ENCODE measurements at regions not wholly inside any gene's neighbourhood (a gene's known extent, or its start where the extent isn't known, plus 50 kb on each side); places are given as distances from the start of the nearest gene placed in this dataset.
A peak's percentile ranks its signal among the peaks of the same experiment; 100 is the strongest.

- WGBS (ENCODE audit: extremely low coverage, insufficient coverage, low lambda C conversion rate), result no CpG with 5 or more reads among the region's 1 CpG
- peak; percentile 20 for DNase-seq
Measured at GRCh38 chr3:168611826-168612225, 516.1 kb upstream of the GOLIM4 start.

GRCh38 chr3:168608926-168609325 lies 513.2 kb upstream of the GOLIM4 start:
- no peak overlapping the region for H3K27ac ChIP-seq (ENCODE audit: low read depth, low read length)
- H2BK5ac ChIP-seq (ENCODE audit: low read length), result no peak overlapping the region
- no peak overlapping the region for H3K4me3 ChIP-seq (ENCODE audit: low read length)
- no peak overlapping the region for H3K18ac ChIP-seq (ENCODE audit: low read length)
- no peaks in the 10 kb centered on the region for H3K27me3 ChIP-seq (ENCODE audit: insufficient read depth, low read length, poor library complexity)
- H2BK120ac ChIP-seq (ENCODE audit: low read depth, low read length), result no peak overlapping the region
- no peak overlapping the region for H3K4me2 ChIP-seq (ENCODE audit: low read length)
- no peak overlapping the region for H3K56ac ChIP-seq (ENCODE audit: low read length)
- H2BK15ac ChIP-seq (replicated peaks; ENCODE audit: low read depth), result no peak overlapping the region
- no peak overlapping the region for H2AK5ac ChIP-seq (ENCODE audit: low read length)
- H4K8ac ChIP-seq (ENCODE audit: low read depth, low read length), result no peak overlapping the region
- no peaks in the 10 kb centered on the region for H3K79me2 ChIP-seq (ENCODE audit: control insufficient read depth, insufficient read depth, low read length)
- no CpG with 5 or more reads among the region's 3 CpGs for WGBS (ENCODE audit: extremely low coverage, insufficient coverage, low lambda C conversion rate)
- no peaks in the 10 kb centered on the region for H3K79me1 ChIP-seq (ENCODE audit: low read length)
- no peak overlapping the region for H3K4ac ChIP-seq (ENCODE audit: low read depth, low read length)
- DNase-seq, result no peak
- no peaks in the 10 kb centered on the region for H3K4me1 ChIP-seq (ENCODE audit: control insufficient read depth, low read depth, low read length)
- no peaks in the 10 kb centered on the region for H3K36me3 ChIP-seq (ENCODE audit: control insufficient read depth, insufficient read depth, low read length)
- no peak overlapping the region for H3K9ac ChIP-seq (ENCODE audit: low read length)
- no peak overlapping the region for H4K5ac ChIP-seq (ENCODE audit: low read length)
- no peak overlapping the region for H3K23ac ChIP-seq (ENCODE audit: low read length)

More at GRCh38 chr3:168611826-168612225, 516.1 kb upstream of the GOLIM4 start:
- Histone ChIP-seq H3K18ac (ENCODE audit: low read length) (no peak overlapping the region), H3K36me3 (ENCODE audit: control insufficient read depth, insufficient read depth, low read length) (no peaks in the 10 kb centered on the region), H2BK15ac (replicated peaks; ENCODE audit: low read depth) (no peak overlapping the region), H2BK5ac (ENCODE audit: low read length) (no peak overlapping the region), H2BK120ac (ENCODE audit: low read depth, low read length) (no peak overlapping the region), H3K27me3 (ENCODE audit: insufficient read depth, low read length, poor library complexity) (no peaks in the 10 kb centered on the region), H3K4me3 (ENCODE audit: low read length) (no peak overlapping the region), H3K23ac (ENCODE audit: low read length) (no peak overlapping the region), H3K79me1 (ENCODE audit: low read length) (no peaks in the 10 kb centered on the region), H3K4ac (ENCODE audit: low read depth, low read length) (no peak overlapping the region), H4K5ac (ENCODE audit: low read length) (no peak overlapping the region), H3K4me2 (ENCODE audit: low read length) (no peak overlapping the region), H3K4me1 (ENCODE audit: control insufficient read depth, low read depth, low read length) (no peaks in the 10 kb centered on the region), H4K8ac (ENCODE audit: low read depth, low read length) (no peak overlapping the region), H3K9ac (ENCODE audit: low read length) (no peak overlapping the region), H3K56ac (ENCODE audit: low read length) (no peak overlapping the region), H2AK5ac (ENCODE audit: low read length) (no peak overlapping the region), H3K27ac (ENCODE audit: low read depth, low read length) (no peak overlapping the region), H3K79me2 (ENCODE audit: control insufficient read depth, insufficient read depth, low read length) (no peaks in the 10 kb centered on the region)

GRCh38 chr3:168604767-168605166 lies 509.0 kb upstream of the GOLIM4 start:
- Histone ChIP-seq H3K79me1 (ENCODE audit: low read length) (no peaks in the 10 kb centered on the region), H3K27me3 (ENCODE audit: insufficient read depth, low read length, poor library complexity) (no peaks in the 10 kb centered on the region), H3K79me2 (ENCODE audit: control insufficient read depth, insufficient read depth, low read length) (no peaks in the 10 kb centered on the region), H2BK15ac (replicated peaks; ENCODE audit: low read depth) (no peak overlapping the region), H2AK5ac (ENCODE audit: low read length) (no peak overlapping the region), H3K18ac (ENCODE audit: low read length) (no peak overlapping the region), H3K27ac (ENCODE audit: low read depth, low read length) (no peak overlapping the region), H3K4me3 (ENCODE audit: low read length) (no peak overlapping the region), H3K4me1 (ENCODE audit: control insufficient read depth, low read depth, low read length) (no peaks in the 10 kb centered on the region), H3K4me2 (ENCODE audit: low read length) (no peak overlapping the region), H3K23ac (ENCODE audit: low read length) (no peak overlapping the region), H3K4ac (ENCODE audit: low read depth, low read length) (no peak overlapping the region), H4K5ac (ENCODE audit: low read length) (no peak overlapping the region), H4K8ac (ENCODE audit: low read depth, low read length) (no peak overlapping the region), H3K36me3 (ENCODE audit: control insufficient read depth, insufficient read depth, low read length) (no peaks in the 10 kb centered on the region), H3K9ac (ENCODE audit: low read length) (no peak overlapping the region), H2BK5ac (ENCODE audit: low read length) (no peak overlapping the region), H3K56ac (ENCODE audit: low read length) (no peak overlapping the region), H2BK120ac (ENCODE audit: low read depth, low read length) (no peak overlapping the region)
- DNase-seq, result no peak
- no CpG with 5 or more reads among the region's 3 CpGs for WGBS (ENCODE audit: extremely low coverage, insufficient coverage, low lambda C conversion rate)

DNA sequence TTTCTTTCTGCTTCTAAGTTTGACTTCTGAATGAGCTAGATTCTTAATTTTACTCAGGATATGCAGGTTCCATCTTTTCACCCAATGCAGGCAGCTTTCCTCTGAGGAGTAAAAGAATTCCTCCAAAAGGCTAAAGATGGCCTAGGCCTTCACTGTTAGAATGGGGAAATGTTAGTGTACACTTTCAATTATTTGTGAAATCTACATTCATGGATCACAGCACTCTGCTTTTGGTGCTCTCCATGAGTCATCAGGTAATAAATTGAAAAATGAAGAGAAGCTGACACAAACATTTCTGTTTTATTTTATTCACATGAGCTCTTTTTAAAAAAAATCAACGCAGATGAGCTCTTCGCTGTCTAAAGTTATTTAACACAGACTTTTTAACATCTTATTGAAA lies 502.5 kb upstream of the GOLIM4 start:
- Histone ChIP-seq H3K79me1 (ENCODE audit: low read length) (no peaks in the 10 kb centered on the region), H2BK15ac (replicated peaks; ENCODE audit: low read depth) (no peak overlapping the region), H3K27me3 (ENCODE audit: insufficient read depth, low read length, poor library complexity) (no peaks in the 10 kb centered on the region), H3K27ac (ENCODE audit: low read depth, low read length) (no peak overlapping the region), H4K8ac (ENCODE audit: low read depth, low read length) (no peak overlapping the region), H3K18ac (ENCODE audit: low read length) (no peak overlapping the region), H3K4me3 (ENCODE audit: low read length) (no peak overlapping the region), H3K56ac (ENCODE audit: low read length) (no peak overlapping the region), H3K79me2 (ENCODE audit: control insufficient read depth, insufficient read depth, low read length) (no peaks in the 10 kb centered on the region), H2BK120ac (ENCODE audit: low read depth, low read length) (no peak overlapping the region), H2AK5ac (ENCODE audit: low read length) (no peak overlapping the region), H2BK5ac (ENCODE audit: low read length) (no peak overlapping the region), H4K5ac (ENCODE audit: low read length) (no peak overlapping the region), H3K4ac (ENCODE audit: low read depth, low read length) (no peak overlapping the region), H3K4me2 (ENCODE audit: low read length) (no peak overlapping the region), H3K4me1 (ENCODE audit: control insufficient read depth, low read depth, low read length) (no peaks in the 10 kb centered on the region), H3K23ac (ENCODE audit: low read length) (no peak overlapping the region), H3K36me3 (ENCODE audit: control insufficient read depth, insufficient read depth, low read length) (no peaks in the 10 kb centered on the region), H3K9ac (ENCODE audit: low read length) (no peak overlapping the region)
- no peak for DNase-seq
- WGBS (ENCODE audit: extremely low coverage, insufficient coverage, low lambda C conversion rate), result no CpG with 5 or more reads among the region's 2 CpGs

DNA sequence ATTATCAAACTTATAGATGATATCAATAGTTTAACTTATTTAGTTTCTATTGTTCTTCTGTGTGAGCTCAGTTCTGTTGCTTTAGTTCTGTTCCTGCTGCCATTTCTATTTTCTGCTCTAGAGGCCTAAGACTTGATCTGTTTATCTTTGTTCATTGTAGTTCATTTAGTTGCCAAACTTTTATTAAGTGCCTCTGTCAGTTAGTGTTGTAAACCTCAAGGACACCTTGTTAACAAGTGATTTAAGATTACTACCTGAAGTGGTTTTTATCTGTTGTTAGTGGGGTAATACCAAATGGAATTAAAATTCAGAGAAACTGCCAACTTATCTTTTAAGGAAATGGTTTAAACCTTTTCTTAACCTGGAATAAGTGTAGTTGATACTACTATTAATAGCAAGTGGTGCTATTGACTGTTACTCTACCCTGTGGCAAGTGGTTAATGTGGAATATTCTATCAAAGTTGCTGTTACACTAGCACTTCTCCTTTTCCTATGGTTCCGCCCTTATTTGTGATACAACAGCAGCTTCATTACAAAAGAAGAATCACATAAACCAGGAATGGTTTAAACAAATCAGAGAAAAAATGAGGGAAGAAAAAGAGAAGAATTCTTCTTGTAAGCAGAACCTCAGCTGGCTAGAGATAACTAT lies 500.6 kb upstream of the GOLIM4 start:
- no peaks in the 10 kb centered on the region for H3K4me1 ChIP-seq (ENCODE audit: control insufficient read depth, low read depth, low read length)
- DNase-seq, result no peak
- no peak overlapping the region for H3K4me3 ChIP-seq (ENCODE audit: low read length)

GRCh38 chr3:168591587-168591986 lies 495.9 kb upstream of the GOLIM4 start:
- no peak overlapping the region for H3K18ac ChIP-seq (ENCODE audit: low read length)

More for the DNA sequence above, 500.6 kb upstream of the GOLIM4 start:
- no peak overlapping the region for H2BK5ac ChIP-seq (ENCODE audit: low read length)
- no peak overlapping the region for H2BK15ac ChIP-seq (replicated peaks; ENCODE audit: low read depth)
- H3K79me1 ChIP-seq (ENCODE audit: low read length), result no peaks in the 10 kb centered on the region
- no CpG with 5 or more reads among the region's 1 CpG for WGBS (ENCODE audit: extremely low coverage, insufficient coverage, low lambda C conversion rate)
- no peaks in the 10 kb centered on the region for H3K36me3 ChIP-seq (ENCODE audit: control insufficient read depth, insufficient read depth, low read length)
- no peak overlapping the region for H2BK120ac ChIP-seq (ENCODE audit: low read depth, low read length)
- H3K79me2 ChIP-seq (ENCODE audit: control insufficient read depth, insufficient read depth, low read length), result no peaks in the 10 kb centered on the region
- H3K18ac ChIP-seq (ENCODE audit: low read length), result no peak overlapping the region
- no peak overlapping the region for H2AK5ac ChIP-seq (ENCODE audit: low read length)
- no peak overlapping the region for H3K27ac ChIP-seq (ENCODE audit: low read depth, low read length)
- H4K8ac ChIP-seq (ENCODE audit: low read depth, low read length), result no peak overlapping the region
- no peak overlapping the region for H3K4ac ChIP-seq (ENCODE audit: low read depth, low read length)
- no peak overlapping the region for H4K5ac ChIP-seq (ENCODE audit: low read length)
- no peak overlapping the region for H3K23ac ChIP-seq (ENCODE audit: low read length)
- no peak overlapping the region for H3K4me2 ChIP-seq (ENCODE audit: low read length)
- no peaks in the 10 kb centered on the region for H3K27me3 ChIP-seq (ENCODE audit: insufficient read depth, low read length, poor library complexity)
- H3K9ac ChIP-seq (ENCODE audit: low read length), result no peak overlapping the region
- H3K56ac ChIP-seq (ENCODE audit: low read length), result no peak overlapping the region

More at GRCh38 chr3:168591587-168591986, 495.9 kb upstream of the GOLIM4 start:
- H3K79me1 ChIP-seq (ENCODE audit: low read length), result no peaks in the 10 kb centered on the region
- H2BK15ac ChIP-seq (replicated peaks; ENCODE audit: low read depth), result no peak overlapping the region
- H2BK5ac ChIP-seq (ENCODE audit: low read length), result no peak overlapping the region
- H3K4me3 ChIP-seq (ENCODE audit: low read length), result no peak overlapping the region
- no peaks in the 10 kb centered on the region for H3K4me1 ChIP-seq (ENCODE audit: control insufficient read depth, low read depth, low read length)
- H3K9ac ChIP-seq (ENCODE audit: low read length), result no peak overlapping the region
- no peaks in the 10 kb centered on the region for H3K79me2 ChIP-seq (ENCODE audit: control insufficient read depth, insufficient read depth, low read length)
- no peak overlapping the region for H3K56ac ChIP-seq (ENCODE audit: low read length)
- H3K27me3 ChIP-seq (ENCODE audit: insufficient read depth, low read length, poor library complexity), result no peaks in the 10 kb centered on the region
- H4K8ac ChIP-seq (ENCODE audit: low read depth, low read length), result no peak overlapping the region
- no peaks in the 10 kb centered on the region for H3K36me3 ChIP-seq (ENCODE audit: control insufficient read depth, insufficient read depth, low read length)
- no peak overlapping the region for H3K4me2 ChIP-seq (ENCODE audit: low read length)
- no peak overlapping the region for H3K27ac ChIP-seq (ENCODE audit: low read depth, low read length)
- no peak overlapping the region for H2AK5ac ChIP-seq (ENCODE audit: low read length)
- no peak for DNase-seq
- H3K23ac ChIP-seq (ENCODE audit: low read length), result no peak overlapping the region
- no peak overlapping the region for H2BK120ac ChIP-seq (ENCODE audit: low read depth, low read length)
- no peak overlapping the region for H4K5ac ChIP-seq (ENCODE audit: low read length)
- WGBS (ENCODE audit: extremely low coverage, insufficient coverage, low lambda C conversion rate), result no CpG with 5 or more reads among the region's 2 CpGs
- H3K4ac ChIP-seq (ENCODE audit: low read depth, low read length), result no peak overlapping the region

Data from mesendoderm (in vitro differentiated cells).